Left renal cortex interstitium (tissue), 4 donors: ENCODE measurements at regions not wholly inside any gene's neighbourhood (a gene's known extent, or its start where the extent isn't known, plus 50 kb on each side); places are given as distances from the start of the nearest gene placed in this dataset.
"Not testable (repeated sequence)": the region's sequence is repeated elsewhere in the genome, so short reads cannot be mapped to it uniquely, and the experiment has no call there.

ENCODE experiments used
- DNase-seq, 4 donors: peaks; one replicate each; pipeline ENCODE4 v3.0.0-alpha.2; 2013; ENCODE audit warnings: low read depth in 4 of 4, low spot score in 2 of 4, missing footprints in 1 of 4

DNA sequence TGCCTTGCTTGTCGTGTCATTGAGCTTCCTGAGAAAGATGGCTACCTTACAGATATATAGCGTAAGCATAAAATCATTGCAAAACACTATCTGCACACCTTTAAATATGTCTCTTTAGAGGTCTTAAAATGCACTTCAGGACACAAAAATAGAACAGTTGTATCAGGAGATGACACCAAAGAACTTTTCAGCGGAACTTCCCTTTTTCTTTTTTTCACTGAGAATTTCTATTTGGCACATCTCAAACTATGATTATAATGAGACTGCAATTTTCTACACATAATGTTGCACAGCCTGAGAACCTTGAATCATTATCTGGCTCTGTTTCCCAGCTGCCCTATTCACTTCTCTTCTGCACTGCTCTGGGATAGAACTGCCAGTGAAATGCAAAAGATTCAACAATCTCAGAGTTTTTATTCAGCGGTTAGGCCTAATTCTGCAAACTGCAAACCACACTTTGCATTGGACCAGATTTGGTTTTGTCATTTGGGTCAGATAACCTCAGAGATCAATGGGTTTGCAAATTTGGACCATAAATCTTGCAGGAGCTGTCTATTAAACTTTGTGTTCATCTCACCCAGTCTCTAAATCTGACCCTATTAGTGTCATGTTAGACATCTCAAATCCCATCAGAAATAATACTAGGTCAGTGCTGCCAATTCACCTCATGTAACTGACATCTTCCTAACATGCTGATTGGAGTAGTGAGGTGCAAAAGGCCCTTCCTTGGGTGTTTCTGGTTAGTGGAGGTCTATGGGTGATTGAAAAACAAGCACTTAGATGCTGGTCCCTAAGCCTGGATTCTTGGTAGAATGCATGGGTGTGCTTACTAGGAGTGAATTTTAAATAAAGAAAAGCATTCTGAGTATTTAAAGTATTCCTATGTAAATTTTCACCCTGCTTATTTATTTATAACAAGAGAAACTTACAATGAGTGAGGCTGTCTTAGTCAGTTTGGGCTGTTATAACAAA, 382.7 kb downstream of the UTRN start:
- DNase-seq, result no peak

DNA sequence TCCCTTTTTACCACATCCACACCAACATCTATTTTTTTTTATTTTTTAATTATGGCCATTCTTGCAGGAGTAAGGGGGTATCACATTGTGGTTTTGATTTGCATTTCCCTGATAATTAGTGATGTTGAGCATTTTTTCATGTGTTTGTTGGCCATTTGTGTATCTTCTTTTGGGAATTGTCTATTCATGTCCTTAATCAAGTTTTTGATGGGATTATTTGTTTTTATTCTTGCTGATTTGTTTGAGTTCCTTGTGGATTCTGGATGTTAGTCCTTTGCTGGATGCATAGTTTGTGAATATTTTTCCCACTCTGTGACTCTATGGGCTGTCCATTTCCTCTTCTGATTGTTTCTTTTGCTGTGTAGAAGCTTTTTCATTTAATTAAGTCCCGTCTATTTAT, 385.1 kb downstream of the UTRN start:
- not testable (repeated sequence) for DNase-seq

DNA sequence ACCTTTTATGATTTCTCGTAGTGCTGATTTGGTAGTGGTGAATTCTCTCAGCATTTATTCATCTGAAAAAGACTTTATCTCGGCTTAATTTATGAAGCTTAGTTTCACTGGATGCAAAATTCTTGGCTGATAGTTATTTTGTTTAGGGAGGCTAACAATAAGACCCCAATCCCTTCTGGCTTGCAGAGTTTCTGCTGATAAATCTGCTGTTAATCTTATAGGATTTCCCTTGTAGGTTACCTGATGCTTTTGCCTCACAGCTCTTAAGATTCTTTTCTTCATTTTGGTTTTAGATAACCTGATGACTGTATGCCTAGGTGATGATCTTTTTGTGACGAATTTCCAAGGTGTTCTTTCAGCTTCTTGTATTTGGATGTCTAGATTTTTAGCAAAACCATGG, 388.7 kb downstream of the UTRN start:
- no peak for DNase-seq

DNA sequence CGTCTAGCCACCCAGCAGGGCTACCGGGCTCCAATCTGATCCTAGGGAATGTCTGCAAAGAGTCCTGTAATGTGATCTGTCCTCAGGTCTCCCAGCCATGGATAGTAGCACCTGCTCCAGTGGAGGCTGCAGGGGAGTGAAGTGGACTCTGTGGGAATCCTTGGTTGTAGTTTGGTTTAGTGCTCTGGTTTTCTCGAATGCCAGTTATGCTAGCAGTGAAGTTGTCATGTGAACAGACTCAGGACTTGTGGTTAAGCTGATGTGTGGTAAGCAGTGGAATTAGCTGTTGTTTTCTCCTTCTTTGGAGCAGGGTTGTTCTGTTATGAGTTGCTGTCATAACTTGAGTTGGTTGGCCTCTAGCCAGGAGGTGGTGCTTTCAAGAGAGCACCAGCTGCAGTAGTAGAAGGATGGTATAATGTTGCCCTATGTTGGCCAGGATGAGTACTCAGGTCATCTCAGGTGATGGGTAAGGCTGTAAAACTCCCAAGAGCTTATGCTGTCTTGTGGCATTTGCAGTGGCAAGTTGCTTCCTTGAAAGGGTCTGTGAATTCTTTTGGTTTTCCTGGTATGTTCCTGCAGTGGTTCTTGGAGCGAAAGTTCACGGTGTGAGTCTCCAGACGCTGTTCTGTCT, 390.2 kb downstream of the UTRN start:
- no peak for DNase-seq

DNA sequence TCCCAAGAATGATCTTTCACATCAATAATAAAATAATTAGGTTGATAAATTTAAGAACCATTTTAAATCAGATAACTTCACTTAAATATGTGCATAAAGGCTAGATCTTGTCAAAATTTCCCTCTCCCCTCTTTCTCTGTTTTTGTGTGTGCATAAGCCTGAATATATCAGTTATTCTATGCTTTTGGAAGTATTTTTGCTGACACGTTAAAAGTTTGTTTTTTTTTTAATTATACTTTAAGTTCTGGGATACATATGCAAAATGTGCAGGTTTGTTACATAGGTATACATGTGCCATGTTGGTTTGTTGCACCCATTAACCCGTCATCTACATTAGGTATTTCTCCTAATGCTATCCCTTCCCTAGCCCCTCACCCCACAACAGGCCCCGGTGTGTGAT, 391.2 kb downstream of the UTRN start:
- DNase-seq, result not testable (repeated sequence)

DNA sequence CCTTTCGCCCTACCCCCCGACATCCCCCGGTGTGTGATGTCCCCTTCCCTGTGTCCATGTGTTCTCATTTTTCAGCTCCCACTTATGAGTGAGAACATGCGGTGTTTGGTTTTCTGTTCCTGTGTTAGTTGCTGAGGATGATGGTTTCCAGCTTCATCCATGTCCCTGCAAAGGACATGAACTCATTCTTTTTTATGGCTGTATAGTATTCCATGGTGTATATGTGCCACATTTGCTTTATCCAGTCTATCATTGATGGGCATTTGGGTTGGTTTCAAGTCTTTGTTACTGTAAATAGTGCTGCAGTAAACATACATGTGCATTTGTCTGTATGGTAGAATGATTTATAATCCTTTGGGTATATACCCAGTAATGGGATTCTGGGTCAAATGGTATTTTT, 392.1 kb downstream of the UTRN start:
- DNase-seq, result not testable (repeated sequence)

DNA sequence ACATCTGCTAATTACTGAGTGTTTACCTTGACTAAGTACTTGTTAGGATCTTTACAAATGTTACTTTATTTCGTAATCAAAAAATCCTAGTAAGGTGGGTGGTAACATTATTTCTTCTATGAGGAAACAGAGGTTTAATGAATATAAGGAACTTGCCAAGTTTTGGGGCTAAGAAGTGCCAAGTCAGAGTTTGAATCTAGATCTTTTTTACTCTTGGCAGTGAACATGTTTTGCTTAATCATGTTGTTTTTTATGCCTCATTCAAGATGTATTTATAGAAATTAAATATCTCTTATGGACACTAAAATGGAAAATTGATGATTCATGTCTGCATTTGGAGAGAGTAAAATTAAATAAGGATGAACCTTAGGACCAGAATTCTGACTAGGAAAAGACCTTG, 393.7 kb downstream of the UTRN start:
- no peak for DNase-seq

DNA sequence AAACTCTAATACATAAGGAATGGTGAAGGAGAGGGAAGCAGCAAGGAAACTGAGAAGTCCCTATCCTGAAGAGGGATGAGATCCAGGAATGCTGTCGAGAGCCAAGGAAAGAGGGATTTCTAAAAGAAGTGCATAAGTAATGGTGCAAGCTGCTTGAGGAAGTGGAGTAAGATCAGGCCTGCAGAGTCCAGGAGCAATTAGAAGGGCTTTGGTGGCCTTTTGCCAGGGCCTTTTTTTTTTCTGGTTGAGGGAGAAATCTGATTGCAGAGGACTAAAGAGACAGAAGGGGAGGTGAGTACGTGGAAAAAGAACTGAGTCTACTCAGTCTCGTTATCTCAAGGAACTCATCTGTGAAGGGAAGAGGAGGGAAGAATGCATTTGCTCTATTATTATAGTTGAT, 396.2 kb downstream of the UTRN start:
- DNase-seq, result no peak

DNA sequence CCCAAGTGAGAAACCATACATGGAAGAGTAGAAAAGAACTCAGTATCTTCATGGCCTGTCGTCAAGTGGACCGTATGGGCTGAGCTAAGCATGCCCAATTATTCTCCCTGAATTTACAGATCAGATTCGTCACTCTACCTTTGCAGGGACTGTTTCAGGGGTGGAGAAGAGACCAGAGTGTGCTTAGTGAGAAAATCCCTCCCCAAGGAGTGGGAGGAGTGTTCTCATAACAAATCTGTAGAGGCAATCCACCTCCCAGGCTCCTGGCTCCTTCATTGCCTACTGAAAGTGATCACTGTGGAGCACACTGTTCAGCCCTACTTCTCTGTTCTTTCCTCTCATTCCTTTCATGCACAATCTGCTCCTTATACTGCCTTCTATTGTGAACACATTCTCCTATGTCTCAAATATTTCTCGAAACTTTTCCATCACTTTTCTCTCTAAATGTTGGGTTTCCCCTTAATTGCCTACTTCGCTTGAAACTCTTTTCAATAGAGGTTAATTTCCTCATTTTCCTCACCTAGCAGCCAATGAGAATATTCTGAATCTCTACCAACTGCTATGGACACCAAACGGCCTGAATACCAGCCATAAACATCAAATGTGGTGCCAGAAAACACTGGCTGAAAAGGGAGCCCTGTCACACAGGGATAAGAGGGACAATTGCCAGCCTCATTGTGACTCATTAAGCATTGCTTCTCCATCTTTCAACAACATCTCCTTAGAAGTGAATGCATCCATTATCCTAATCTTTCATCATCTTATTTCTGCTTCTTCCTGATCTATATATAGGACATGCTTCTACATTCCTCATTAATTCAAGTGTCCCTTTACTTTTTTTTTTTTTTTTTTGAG, 398.3 kb downstream of the UTRN start:
- DNase-seq, result no peak

DNA sequence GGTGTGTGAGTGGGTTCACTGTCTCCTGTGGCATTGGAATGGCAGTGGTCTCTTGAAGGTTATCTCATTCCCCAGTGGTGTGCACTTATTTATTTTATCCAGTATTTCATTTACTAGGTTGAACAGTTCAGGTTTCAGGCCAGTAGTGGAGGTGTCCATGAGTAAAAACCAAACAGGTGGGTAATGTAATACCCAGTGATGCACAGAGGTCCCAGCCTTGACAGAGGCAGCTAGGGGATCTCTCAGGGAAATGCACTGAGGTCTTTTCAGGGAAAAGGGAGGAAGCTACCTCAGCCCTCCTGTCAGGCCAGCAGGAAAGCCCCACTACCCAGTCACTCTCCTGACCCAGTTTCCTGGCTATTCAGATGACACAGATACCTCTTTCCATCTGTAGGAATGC, 403.6 kb downstream of the UTRN start:
- no peak for DNase-seq

DNA sequence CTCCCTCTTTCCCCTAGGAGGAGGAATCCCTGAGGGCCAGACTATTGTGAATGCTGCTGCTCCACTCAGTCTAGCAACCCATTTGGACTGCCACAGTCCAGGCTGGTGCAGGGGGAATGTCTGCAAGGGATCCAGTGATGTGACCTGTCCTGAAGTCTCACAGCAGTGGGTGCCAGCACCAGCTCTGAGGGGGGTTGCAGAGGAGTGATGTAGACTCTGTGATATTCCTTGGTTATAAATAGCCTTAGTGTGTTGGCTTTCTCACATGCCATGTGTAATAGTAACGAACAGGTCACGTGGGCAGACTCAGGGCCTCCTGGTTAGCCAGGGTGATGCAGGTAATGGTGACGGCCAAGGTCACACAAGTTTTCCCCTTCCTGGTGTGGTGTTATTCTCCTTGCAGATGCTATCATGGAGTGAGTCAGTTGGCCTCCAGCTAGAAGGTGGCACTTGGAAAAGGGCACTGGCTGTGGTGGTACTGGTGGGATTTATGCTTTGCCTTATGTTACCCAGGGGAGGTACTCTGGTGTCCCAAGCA, 404.4 kb downstream of the UTRN start:
- DNase-seq, result no peak

DNA sequence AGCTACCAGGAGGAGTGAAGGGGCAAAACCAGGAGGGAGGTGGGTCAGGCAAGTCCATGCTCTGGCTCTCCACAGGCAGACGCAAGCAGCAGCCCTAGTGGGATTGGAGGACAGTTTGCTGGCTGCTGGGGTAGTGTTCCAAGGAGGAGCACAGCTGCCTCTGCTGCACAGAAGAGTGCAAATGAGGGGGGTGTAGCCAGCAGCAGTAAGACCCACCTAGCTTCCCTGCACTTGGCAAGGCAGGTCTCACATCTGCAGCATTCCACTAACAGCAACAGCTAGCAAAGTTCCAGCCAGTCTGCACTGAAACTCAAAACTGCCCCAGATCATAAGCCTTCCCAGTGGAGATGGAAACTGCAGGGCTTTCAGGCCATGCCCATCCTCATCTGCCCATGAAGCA, 405.0 kb downstream of the UTRN start:
- DNase-seq, result no peak

DNA sequence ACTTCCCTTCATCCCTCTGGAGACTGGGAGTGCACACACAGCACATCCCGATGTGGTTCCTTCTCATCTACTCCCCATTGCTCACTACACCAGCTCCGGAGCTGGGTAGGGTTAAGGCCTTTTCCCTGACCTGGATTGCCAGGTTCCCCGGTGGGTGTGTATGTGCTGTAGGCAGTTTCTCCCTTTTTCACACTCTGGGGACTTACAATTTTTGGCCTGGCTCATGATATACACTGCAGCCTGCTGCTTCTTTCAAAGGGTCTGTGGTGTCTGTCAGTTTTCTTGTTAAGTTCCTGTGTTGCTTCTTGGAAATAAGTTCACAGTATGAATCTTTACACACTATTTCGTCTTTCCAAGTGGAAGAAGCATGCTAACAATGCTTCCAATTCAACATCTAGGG, 405.5 kb downstream of the UTRN start:
- DNase-seq, result no peak

DNA sequence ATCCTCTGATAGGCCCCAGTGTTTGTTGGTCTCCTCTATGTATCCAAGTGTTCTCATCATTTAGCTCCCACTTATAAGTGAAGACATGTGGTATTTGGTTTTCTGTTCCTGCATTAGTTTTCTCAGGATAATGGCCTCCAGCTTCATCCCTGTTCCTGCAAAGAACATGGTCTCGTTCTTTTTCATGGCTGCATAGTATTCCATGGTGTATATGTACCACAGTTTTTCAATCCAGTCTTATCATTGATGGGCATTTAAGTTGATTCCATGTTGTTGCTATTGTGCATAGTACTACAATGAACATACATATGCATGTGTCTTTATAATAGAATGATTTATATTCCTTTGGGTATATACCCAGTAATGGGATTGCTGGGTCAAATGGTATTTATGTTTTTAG, 406.9 kb downstream of the UTRN start:
- DNase-seq, result not testable (repeated sequence)

DNA sequence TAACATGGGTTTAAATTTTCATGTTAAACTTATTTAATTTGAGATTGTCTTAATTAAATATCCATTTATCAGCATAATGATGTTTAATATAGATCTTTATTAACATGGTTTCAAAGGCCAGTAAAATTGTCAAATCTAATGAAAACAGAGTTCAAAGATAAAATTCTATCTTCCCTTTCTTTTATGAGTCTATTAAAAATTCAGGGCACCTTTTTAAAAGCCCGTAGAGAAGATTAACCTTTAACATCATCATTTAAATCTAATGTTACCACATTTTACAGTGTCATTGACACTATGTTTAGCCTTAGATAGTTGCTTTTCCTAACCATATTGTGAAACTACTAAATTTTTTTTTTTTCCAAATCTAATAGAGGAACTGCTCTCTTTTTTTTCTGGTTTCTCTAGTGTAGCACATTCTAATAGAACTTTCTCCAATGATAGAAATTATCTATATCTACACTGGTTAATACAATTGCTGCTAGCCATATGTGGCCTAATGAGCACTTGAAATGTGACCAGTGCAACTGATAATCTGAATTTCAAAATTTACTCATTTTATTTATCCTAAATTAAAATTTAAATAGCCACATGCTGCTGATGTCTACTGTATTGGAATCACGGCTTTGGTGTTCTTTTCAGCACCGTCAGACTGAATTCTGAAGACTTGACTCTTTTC, 410.9 kb downstream of the UTRN start:
- no peak for DNase-seq

DNA sequence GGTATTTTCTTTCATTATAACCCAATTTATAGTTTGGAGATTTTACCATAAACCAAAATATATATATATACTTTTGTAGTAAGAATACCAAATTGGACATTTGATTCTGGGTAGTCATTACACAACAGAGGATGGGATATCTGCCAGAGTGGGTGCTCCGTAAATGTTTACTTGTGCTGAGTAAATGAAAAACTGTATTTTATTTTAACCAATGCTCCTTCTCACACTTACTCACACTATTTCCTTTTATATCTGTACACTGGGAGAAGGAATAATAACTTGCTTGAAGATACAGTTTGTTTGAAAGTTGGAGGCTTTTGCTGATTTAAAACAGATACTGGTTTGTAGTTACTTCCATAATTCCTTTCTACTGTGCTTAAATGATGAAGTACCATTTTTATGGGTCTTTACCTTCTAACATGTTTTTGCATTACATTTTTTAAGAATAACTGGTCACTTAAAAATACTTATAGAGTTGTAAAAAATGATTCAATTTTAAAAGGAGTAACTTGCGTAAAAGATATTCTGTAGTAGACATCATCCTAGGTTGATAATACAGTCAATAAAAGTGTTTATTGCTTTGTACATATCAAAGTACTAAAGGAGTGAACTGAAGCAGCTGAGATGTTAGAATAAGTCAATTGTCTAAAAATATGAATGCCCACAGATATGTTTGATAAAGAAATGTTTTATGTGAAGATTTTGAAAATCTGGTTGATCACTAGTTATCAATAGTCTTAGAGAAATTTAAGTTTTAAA, 411.7 kb downstream of the UTRN start:
- no peak for DNase-seq

DNA sequence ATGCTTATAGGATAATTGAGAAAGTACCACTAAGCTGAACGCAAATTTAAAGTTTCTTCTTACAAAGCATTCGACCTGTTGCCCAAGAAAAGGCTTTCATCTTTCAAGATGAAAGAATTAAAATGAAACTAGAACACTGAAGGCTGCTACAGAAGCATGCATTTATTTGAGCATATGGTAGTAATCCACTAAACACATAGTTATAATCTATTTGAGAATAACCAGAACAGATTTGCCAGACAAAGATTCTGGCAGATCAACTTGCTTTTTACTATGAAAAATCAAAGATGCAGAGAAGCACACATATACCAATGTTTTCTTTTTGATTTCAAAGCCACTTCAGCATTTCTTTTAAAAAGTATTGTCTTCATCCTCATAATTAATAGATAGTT, 412.2 kb downstream of the UTRN start:
- no peak for DNase-seq

DNA sequence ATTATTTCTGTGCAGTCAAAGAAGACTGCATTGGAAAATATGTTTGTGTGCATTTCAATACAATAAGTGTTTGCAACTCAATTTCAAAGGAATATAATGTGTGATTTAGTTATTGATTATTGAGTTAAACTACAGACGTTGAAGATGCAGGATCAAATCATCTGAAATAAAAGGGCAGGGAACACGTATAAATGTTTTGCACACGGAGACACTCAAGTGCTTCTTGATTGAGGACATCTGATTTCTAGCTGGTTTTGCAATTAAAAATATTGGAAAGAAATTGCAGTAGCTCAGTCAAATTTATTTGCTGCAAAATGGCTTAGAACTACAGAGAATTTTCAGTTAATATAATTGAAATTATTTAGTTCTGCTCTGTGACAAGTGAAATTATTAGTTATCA, 412.7 kb downstream of the UTRN start:
- DNase-seq, result no peak

DNA sequence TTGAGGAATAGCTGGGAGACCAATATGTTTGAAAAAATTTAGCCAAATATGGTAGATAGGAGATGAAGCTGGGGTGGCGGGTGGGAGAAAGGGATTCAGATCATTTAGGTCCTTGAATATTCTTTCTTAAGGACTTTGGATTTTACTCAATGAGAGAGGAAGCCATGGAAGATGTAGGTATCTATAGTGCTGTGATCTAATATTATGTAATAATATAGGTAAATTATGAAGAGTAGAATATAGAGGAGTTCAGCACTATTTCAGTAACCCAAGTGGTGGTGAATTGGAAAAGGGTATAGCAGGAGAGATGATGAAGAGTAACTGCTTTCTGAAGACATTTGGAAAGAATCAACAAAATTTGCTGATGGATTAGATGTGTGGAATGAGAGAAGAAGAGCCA, 417.6 kb downstream of the UTRN start:
- DNase-seq, result no peak

DNA sequence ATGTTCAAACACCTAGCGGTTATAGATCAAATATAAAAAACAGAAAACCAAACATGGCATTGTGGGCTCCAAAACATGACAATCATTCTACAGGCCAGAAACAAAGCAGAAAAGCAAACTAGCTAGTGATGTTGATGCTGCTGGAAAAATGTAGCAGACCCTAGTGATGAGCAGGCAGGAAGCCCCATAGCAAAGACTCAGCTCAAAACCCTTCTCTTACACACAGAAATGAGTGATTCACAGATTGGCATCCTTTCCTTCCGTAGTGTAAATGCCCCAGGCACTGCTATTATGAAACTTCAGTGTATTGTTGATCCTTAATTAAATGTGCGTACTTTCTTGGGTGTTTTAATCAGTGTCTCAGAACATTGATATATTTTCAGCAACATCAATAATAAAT, 425.1 kb downstream of the UTRN start:
- DNase-seq, result no peak
